C4-2B (cell line): ENCODE measurements at regions not wholly inside any gene's neighbourhood (a gene's known extent, or its start where the extent isn't known, plus 50 kb on each side); places are given as distances from the start of the nearest gene placed in this dataset.
"Not testable (repeated sequence)": the region's sequence is repeated elsewhere in the genome, so short reads cannot be mapped to it uniquely, and the experiment has no call there.

Experiments
- H3K27ac ChIP-seq: fragments of 450-650 bp; 2 replicates; pipeline ENCODE4 v1.5.1; 2017
- ZFX ChIP-seq: fragments of 450-650 bp; IDR thresholded peaks from 2 replicates; pipeline ENCODE4 v1.6.1; 2017
- TF ChIP-seq, protein P1 (sequence below): fragments of 450-650 bp; conservative IDR thresholded peaks from 2 replicates; pipeline ENCODE4 v1.5.1; 2017; ENCODE audit warnings: mild to moderate bottlenecking

DNA sequence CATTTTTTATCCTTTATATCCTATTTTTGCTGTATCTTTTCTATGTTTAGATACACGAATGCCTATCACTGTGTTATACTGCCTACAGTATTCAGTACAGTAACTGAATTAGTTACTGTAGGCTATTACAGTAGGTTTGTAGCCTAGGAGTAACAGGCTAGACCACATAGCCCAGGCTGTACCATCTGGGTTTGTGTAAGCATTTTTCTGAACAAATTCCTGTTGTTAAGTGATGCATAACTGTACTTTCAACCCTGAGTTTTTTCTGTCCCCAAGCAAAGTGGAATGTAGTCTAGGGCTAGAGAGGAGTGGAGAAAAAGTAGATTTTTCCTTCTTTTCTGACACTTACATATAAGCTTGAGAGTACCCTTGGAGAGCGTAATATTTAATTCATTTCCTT, 282.1 kb downstream of the HS3ST3B1 start:
- H3K27ac ChIP-seq = no peak overlapping the region
- no peak for TF ChIP-seq ZFX
- TF ChIP-seq, protein P1, sequence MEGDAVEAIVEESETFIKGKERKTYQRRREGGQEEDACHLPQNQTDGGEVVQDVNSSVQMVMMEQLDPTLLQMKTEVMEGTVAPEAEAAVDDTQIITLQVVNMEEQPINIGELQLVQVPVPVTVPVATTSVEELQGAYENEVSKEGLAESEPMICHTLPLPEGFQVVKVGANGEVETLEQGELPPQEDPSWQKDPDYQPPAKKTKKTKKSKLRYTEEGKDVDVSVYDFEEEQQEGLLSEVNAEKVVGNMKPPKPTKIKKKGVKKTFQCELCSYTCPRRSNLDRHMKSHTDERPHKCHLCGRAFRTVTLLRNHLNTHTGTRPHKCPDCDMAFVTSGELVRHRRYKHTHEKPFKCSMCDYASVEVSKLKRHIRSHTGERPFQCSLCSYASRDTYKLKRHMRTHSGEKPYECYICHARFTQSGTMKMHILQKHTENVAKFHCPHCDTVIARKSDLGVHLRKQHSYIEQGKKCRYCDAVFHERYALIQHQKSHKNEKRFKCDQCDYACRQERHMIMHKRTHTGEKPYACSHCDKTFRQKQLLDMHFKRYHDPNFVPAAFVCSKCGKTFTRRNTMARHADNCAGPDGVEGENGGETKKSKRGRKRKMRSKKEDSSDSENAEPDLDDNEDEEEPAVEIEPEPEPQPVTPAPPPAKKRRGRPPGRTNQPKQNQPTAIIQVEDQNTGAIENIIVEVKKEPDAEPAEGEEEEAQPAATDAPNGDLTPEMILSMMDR = no peak

- TF ChIP-seq, protein P1 = no peak
- no peak for TF ChIP-seq ZFX
- H3K27ac ChIP-seq = no peak overlapping the region
Measured at GRCh38 chr17:14581186-14581830, 280.4 kb downstream of the HS3ST3B1 start.

DNA sequence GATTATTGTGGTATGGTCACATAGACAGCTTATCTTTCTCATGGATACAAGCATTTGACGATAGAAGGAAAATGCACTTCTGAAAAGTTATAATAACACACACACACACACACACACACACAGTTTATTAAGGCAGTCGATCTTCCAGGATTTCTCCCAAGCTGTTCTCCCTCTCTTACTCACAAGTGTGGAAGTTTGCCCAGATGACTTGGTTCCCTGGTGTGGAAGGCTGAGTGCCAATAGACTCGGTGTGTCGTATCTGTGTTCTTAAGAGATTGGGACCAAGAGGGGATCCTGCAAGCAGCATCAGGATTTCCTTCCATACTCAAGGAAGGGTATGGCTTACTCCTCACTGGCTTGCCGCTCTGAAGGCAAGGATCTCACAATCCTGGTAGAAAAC, 279.6 kb downstream of the HS3ST3B1 start:
- no peak for TF ChIP-seq ZFX
- H3K27ac ChIP-seq = no peak overlapping the region

GRCh38 chr17:14579716-14580115, 278.8 kb downstream of the HS3ST3B1 start:
- H3K27ac ChIP-seq = no peak overlapping the region
- TF ChIP-seq, protein P1 = no peak
- no peak for TF ChIP-seq ZFX

DNA sequence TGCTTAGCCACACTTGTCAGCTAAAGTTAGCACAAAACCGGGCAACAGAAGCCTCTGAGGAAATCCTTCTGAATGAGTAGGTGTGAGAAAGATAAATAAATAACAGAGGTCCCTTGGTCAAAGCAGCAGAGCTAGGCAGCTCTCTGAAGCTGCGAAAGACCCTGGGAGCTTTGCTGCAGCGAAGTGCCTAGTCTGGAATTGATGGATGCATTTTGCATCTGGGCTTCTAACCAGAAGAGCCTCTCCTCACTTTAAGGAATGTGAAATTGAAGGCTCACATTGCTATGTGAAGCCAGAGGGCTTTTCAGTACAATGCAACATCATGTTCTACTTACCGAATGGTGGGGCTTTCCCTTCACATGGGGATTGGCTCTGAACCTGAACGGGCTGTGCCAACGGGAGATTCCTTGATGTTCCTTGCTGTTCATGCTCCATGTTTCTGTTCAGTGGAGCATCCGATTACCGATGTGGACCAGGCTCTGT, 274.6 kb downstream of the HS3ST3B1 start:
- no peak overlapping the region for H3K27ac ChIP-seq
- TF ChIP-seq ZFX = no peak
- TF ChIP-seq, protein P1 = no peak

GRCh38 chr17:14560325-14560724, 259.4 kb downstream of the HS3ST3B1 start:
- H3K27ac ChIP-seq = not testable (repeated sequence)

DNA sequence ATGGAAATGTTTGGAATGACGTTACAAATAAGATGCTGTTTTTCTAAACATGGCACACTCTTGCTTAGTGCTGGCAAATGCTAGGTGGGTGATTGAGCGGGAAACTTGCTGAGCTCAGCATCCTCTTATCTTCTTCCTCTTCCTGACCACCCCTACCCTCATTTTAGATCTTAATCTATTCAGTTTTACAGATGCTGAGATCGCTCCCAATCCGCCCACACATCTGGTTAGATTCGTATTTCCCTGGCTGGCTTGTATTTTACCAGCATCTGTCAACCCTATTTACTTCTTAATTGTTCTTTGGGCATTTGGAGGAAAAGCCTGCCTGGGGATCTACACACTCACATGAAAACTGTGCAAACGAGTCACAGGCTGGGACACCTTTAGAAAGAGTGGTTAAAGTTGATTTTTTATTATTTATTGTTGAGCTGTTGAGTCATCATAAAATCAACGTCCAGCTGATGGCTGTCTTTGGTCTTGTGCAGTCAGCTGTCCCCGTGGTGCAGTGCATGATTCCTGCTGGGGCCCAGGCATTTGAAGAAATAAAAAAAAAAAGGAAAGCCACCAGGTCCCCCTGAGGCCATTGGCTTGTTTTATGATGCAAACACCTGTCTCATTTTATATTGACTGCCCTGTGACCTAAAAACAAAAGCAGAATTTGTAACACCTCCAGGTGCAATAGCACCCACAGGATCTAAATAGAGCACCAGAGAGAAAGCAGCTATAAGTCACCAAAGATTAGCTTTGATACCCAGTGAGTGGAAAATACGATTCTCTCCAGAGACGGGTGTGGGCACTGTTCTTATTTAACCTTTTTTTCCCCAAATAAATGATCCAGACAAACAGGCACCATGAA, 258.6 kb downstream of the HS3ST3B1 start:
- TF ChIP-seq ZFX = no peak
- TF ChIP-seq, protein P1 = no peak
- no peak overlapping the region for H3K27ac ChIP-seq

DNA sequence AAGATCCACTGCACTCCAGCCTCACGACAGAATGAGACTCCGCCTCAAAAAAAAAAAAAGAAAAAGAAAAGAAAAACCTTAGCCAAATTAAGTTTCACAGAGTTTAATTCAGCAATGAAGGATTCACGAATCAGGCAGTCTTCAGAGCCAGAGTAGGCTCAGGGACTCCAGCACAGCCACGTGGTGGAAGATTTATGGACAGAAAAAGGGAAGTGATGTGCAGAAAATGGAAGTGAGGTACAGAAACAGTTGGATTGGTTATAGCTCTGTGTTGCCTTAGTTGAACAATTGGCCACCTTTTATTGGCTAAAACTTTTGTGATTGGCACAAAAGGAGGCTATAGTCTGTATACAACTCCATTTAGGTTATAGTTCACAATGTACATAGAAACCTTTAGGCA, 256.6 kb downstream of the HS3ST3B1 start:
- TF ChIP-seq, protein P1 = no peak
- TF ChIP-seq ZFX = no peak
- H3K27ac ChIP-seq = no peak overlapping the region
